ENCODE measurements at regions not wholly inside any gene's neighbourhood (a gene's known extent, or its start where the extent isn't known, plus 50 kb on each side); places are given as distances from the start of the nearest gene placed in this dataset.
"Not testable (repeated sequence)": the region's sequence is repeated elsewhere in the genome, so short reads cannot be mapped to it uniquely, and the experiment has no call there.

GRCh38 chr13:52929846-52930245 lies 81.4 kb upstream of the PCDH8 start:
- no peak for DNase-seq

- DNase-seq = no peak
These were observed 78.5 kb upstream of the PCDH8 start for GRCh38 chr13:52926971-52927370.

GRCh38 chr13:52925775-52926285 lies 77.4 kb upstream of the PCDH8 start:
- DNase-seq = peak; percentile 37

GRCh38 chr13:52925251-52925650 lies 76.8 kb upstream of the PCDH8 start:
- DNase-seq = peak; percentile 12

- no peak for DNase-seq
These were observed 76.1 kb upstream of the PCDH8 start for GRCh38 chr13:52924289-52925148.

- DNase-seq = no peak
These were observed 74.5 kb upstream of the PCDH8 start for GRCh38 chr13:52922961-52923360.

GRCh38 chr13:52921194-52921593 lies 72.8 kb upstream of the PCDH8 start:
- no peak for DNase-seq

- DNase-seq = no peak
These were observed 68.1 kb upstream of the PCDH8 start for GRCh38 chr13:52916486-52916990.

- DNase-seq = no peak
These were observed 62.9 kb upstream of the PCDH8 start for GRCh38 chr13:52911340-52911739.

GRCh38 chr13:52910318-52910717 lies 61.9 kb upstream of the PCDH8 start:
- not testable (repeated sequence) for DNase-seq

GRCh38 chr13:52906122-52906903 lies 57.9 kb upstream of the PCDH8 start:
- no peak for DNase-seq

- no peak for DNase-seq
These were observed 57.3 kb upstream of the PCDH8 start for GRCh38 chr13:52905701-52906100.

- DNase-seq = no peak
These were observed 54.9 kb upstream of the PCDH8 start for GRCh38 chr13:52903320-52903719.

- DNase-seq = peak; percentile 41
These were observed 50.8 kb upstream of the PCDH8 start for GRCh38 chr13:52899206-52899605.
